GM23338 (cell line): ENCODE measurements at regions not wholly inside any gene's neighbourhood (a gene's known extent, or its start where the extent isn't known, plus 50 kb on each side); places are given as distances from the start of the nearest gene placed in this dataset.

Source experiments
- CREB1 ChIP-seq: fragments of 250-450 bp; sonication (Bioruptor Pico); IDR thresholded peaks from 2 replicates; pipeline ENCODE4 v1.5.0; 2020; ENCODE audit warnings: low read depth, mild to moderate bottlenecking, moderate library complexity
- CTCF ChIP-seq, 2 experiments: fragments of 200-600 bp in 1 of 2; sonication (generic) in 1 of 2; conservative IDR thresholded peaks; 2 replicates each; pipeline versions ENCODE4 v1.5.1 to v1.6.1; 2016 to 2017; ENCODE audit warnings: antibody characterized with exemption in 2 of 2, low read depth in 2 of 2, mild to moderate bottlenecking in 2 of 2, moderate library complexity in 1 of 2
- ETS1 ChIP-seq: IDR thresholded peaks from 2 replicates; pipeline ENCODE4 v1.6.1; 2016; ENCODE audit warnings: antibody characterized with exemption
- EZH2 ChIP-seq: fragments of 200-600 bp; sonication (generic); IDR thresholded peaks from one replicate; pipeline ENCODE4 v1.8.0; 2017; ENCODE audit warnings: antibody characterized with exemption, mild to moderate bottlenecking, low read depth; ENCODE audit not compliant: unreplicated experiment
- EZH2phosphoT487 ChIP-seq: fragments of 200-600 bp; sonication (generic); IDR thresholded peaks from one replicate; pipeline ENCODE4 v1.8.1; 2018; ENCODE audit warnings: antibody characterized with exemption; ENCODE audit not compliant: unreplicated experiment
- NANOG ChIP-seq: IDR thresholded peaks from 2 replicates; pipeline ENCODE4 v1.6.1; 2016; ENCODE audit warnings: antibody characterized with exemption, borderline replicate concordance
- POLR2AphosphoS5 ChIP-seq: IDR thresholded peaks from 2 replicates; pipeline ENCODE4 v1.6.1; 2016; ENCODE audit warnings: antibody characterized with exemption, low read depth
- ZNF114 ChIP-seq: fragments of 250-450 bp; sonication (Bioruptor Pico); IDR thresholded peaks from 2 replicates; pipeline ENCODE4 v1.5.0; 2020; ENCODE audit warnings: mild to moderate bottlenecking, moderate library complexity
- ZNF331 ChIP-seq: fragments of 250-450 bp; sonication (Bioruptor Pico); IDR thresholded peaks from 2 replicates; pipeline ENCODE4 v1.5.0; 2020; ENCODE audit warnings: low read depth, mild to moderate bottlenecking, moderate library complexity
- ZNF462 ChIP-seq: fragments of 250-450 bp; sonication (Bioruptor Pico); IDR thresholded peaks from 2 replicates; pipeline ENCODE4 v1.5.0; 2020; ENCODE audit warnings: mild to moderate bottlenecking, moderate library complexity
- TF ChIP-seq, protein P1 (sequence below): IDR thresholded peaks from one replicate; pipeline ENCODE4 v1.6.1; 2018; ENCODE audit warnings: antibody characterized with exemption; ENCODE audit not compliant: unreplicated experiment

DNA sequence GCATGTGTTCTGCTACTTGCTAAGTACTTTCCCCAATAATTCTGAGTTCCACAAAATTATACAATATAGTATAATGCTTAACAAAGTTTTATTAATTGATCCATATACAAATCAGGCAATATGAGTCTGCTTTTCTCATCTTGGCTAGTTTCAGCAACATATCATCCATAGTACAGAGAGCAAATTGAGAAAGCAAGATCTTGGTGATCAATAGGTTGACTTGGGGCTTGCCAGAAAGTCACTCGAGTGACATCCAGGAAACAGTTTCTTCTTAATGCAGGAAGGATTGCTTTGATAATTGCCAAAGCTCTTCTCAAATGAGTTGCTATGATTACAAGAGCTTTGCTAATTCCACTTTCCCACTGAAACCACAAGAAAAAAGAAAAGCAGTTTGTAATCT is 533.6 kb upstream of the NMUR2 start:
- TF ChIP-seq CTCF (conservative IDR thresholded peaks at IDR 0.05; ENCODE audit: low read depth in 2 of 2) (no peak), POLR2AphosphoS5 (no peak), CREB1 (CRISPR knock-in tag) (no peak), EZH2phosphoT487 (no peak), ETS1 (no peak), NANOG (no peak), EZH2 (no peak), ZNF114 (CRISPR knock-in tag) (no peak), ZNF462 (no peak), ZNF331 (CRISPR knock-in tag) (no peak)
- TF ChIP-seq, protein P1, sequence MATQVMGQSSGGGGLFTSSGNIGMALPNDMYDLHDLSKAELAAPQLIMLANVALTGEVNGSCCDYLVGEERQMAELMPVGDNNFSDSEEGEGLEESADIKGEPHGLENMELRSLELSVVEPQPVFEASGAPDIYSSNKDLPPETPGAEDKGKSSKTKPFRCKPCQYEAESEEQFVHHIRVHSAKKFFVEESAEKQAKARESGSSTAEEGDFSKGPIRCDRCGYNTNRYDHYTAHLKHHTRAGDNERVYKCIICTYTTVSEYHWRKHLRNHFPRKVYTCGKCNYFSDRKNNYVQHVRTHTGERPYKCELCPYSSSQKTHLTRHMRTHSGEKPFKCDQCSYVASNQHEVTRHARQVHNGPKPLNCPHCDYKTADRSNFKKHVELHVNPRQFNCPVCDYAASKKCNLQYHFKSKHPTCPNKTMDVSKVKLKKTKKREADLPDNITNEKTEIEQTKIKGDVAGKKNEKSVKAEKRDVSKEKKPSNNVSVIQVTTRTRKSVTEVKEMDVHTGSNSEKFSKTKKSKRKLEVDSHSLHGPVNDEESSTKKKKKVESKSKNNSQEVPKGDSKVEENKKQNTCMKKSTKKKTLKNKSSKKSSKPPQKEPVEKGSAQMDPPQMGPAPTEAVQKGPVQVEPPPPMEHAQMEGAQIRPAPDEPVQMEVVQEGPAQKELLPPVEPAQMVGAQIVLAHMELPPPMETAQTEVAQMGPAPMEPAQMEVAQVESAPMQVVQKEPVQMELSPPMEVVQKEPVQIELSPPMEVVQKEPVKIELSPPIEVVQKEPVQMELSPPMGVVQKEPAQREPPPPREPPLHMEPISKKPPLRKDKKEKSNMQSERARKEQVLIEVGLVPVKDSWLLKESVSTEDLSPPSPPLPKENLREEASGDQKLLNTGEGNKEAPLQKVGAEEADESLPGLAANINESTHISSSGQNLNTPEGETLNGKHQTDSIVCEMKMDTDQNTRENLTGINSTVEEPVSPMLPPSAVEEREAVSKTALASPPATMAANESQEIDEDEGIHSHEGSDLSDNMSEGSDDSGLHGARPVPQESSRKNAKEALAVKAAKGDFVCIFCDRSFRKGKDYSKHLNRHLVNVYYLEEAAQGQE = no peak
